Stimulated activated CD4-positive, alpha-beta T cell treated with anti-CD3 and anti-CD28 coated beads, Interleukin-15, amount 100 ng/mL, for 48 hours (primary cell): ENCODE measurements at regions not wholly inside any gene's neighbourhood (a gene's known extent, or its start where the extent isn't known, plus 50 kb on each side); places are given as distances from the start of the nearest gene placed in this dataset.
"Not testable (repeated sequence)": the region's sequence is repeated elsewhere in the genome, so short reads cannot be mapped to it uniquely, and the experiment has no call there.

Experiments
- DNase-seq, 2 donors: peaks; one replicate each; pipeline ENCODE4 v3.0.0-alpha.2; 2020; ENCODE audit warnings: low read depth in 2 of 2

- no peak for DNase-seq
Measured at GRCh38 chr6:119728220-119728750, 378.7 kb upstream of the MAN1A1 start.

- DNase-seq = no peak
Measured at GRCh38 chr6:119727504-119728219, 378.1 kb upstream of the MAN1A1 start.

GRCh38 chr6:119726912-119727311, 377.4 kb upstream of the MAN1A1 start:
- not testable (repeated sequence) for DNase-seq

GRCh38 chr6:119726086-119726485, 376.5 kb upstream of the MAN1A1 start:
- DNase-seq = no peak

DNA sequence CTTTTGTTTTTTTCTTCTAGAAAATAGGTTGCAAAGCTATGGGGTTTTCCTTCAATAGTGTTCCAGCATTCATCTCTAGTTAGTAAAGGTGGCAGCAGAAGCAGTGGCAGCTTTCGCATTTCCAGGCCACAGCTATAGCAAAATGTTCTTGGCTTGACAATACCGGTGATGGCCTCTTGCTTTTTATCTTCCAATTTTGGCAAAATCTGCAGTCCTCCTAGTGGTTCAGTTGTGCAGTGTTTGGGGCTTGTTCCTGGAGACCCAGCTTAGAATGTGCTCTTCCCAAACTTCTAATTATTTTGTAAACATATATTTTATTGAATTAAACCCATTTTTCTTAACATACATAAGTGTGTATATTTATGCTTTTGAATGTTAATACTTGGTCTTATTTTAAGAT, 370.6 kb upstream of the MAN1A1 start:
- DNase-seq = no peak

- DNase-seq = no peak
Measured at GRCh38 chr6:119717942-119718341, 368.4 kb upstream of the MAN1A1 start.

DNA sequence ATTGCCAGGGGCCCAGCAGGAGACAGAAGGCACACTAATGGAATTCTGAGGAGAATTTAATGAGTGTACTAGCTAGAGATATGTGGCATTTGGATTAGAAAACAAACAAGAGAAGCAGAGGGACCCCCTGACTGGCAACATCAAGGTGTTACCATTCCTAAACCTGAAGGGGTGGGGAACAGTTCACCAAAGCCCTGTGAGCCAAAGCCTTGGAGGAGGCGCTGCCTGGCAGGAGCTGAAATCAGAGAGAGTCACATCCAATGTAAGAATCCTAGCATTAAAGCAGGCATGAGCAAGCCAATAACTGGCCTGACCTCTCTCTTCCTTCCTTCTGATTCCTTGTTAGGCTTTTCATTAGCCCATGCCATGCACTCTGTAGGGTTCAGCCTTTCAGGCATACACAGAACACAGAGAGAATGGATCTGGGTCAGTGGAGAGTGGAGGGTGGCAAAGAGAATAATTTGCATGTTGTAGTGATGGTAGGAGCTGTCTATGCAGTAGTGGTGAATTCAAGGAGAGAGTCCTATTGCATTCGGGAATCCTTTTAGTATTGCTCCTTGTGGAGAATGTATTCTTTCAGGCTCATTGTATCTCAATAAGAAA, 367.2 kb upstream of the MAN1A1 start:
- DNase-seq = no peak

- DNase-seq = no peak
Measured at GRCh38 chr6:119713903-119714302, 364.3 kb upstream of the MAN1A1 start.

GRCh38 chr6:119686644-119687043, 337.1 kb upstream of the MAN1A1 start:
- DNase-seq = no peak

DNA sequence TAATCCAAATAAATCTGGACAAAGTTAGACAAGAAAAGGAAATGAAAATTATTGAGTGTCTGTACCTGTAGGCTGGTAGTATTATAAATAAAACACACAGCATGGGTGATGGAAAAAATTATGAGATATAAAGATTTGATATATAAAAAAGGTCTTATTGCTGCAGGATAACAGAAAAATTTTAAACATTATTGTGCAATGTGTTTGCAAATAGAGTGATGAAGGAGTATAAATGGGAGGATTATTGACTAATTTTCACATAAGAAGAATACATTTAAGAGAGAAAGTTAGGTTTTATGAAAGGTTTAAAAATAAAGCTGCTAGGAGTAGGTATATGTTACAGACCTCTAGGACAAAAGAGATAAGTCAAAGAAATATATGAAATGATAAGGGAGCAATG, 336.7 kb upstream of the MAN1A1 start:
- DNase-seq = no peak

GRCh38 chr6:119683671-119684070, 334.1 kb upstream of the MAN1A1 start:
- DNase-seq = no peak

DNA sequence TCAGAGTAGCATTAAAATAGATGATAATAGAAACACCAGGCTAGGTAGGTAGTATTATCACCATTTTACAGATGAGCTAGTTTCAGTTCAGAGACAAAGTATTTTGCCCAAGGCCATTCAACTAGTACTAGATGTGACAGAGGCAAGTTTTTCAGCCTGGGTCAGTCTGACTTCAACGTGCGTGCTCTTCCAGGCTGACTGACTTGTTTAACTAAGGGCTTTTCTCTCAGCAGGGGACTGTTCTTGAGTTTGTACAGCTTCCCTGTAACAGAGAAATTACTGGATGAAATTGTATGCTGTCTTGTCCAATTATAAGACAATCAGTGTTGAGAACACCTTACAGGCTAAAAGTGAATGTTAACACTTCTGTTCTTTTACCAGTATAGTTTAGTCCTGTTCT, 333.5 kb upstream of the MAN1A1 start:
- no peak for DNase-seq

- no peak for DNase-seq
Measured at GRCh38 chr6:119678961-119679360, 329.4 kb upstream of the MAN1A1 start.

GRCh38 chr6:119677384-119677783, 327.8 kb upstream of the MAN1A1 start:
- DNase-seq = no peak

DNA sequence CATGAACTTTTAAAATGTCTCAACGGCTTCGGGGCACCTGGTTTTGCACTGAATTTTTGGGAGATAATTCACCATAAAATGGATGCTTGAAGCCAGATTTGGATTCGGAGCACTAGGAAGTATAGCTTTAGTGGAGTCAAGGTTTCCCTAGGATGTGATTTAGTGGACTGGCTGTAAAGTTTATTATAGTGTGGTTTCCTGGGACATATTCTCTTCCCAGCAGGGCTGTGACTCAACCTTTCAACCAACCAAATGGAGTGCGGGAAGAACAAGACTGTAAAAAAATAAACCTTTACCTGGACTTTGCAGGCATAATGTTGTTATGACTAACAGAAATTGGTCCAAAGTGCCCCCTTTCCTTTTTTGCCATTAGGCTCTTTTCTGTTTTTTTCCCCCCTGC, 327.4 kb upstream of the MAN1A1 start:
- no peak for DNase-seq

GRCh38 chr6:119676230-119676629, 326.7 kb upstream of the MAN1A1 start:
- DNase-seq = no peak

GRCh38 chr6:119673741-119674140, 324.2 kb upstream of the MAN1A1 start:
- DNase-seq = no peak

DNA sequence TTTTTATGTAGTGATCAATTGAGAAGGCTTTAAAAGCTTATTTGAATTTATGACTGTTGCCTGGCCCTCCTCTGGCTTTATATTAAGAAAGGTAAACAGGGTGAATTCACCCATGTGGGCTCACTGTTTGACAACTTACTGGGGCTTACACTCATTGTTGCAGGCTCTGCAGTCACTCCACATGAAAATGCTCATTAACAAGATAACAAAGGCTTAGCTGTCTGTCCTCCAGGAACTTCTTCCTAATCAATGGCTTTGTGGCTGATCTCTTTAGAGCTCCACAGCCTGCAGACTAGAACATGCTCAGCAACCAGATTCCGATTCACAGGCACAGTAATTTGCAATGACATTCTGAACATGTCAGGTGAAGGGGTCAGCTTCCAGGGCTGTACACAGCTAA, 323.2 kb upstream of the MAN1A1 start:
- DNase-seq = no peak

GRCh38 chr6:119671105-119671504, 321.5 kb upstream of the MAN1A1 start:
- DNase-seq = no peak

DNA sequence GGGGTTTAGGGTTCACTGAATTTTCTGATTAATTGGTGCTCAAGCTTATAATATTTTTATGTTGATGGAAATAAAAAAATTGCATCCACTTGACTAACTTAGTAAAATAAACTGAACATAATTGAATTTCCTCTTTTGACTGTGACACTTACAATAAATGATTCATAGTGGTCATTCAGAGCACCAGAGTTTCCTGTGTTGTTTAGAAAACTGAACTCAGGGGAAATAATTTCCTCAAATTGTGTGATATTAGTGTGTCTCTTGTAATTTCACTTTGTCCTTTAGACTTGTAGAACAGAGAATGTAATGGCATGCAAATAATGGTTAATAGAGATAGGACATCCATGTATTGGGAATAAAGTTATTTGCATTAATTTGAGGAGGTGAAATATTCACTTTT, 319.7 kb upstream of the MAN1A1 start:
- DNase-seq = no peak

DNA sequence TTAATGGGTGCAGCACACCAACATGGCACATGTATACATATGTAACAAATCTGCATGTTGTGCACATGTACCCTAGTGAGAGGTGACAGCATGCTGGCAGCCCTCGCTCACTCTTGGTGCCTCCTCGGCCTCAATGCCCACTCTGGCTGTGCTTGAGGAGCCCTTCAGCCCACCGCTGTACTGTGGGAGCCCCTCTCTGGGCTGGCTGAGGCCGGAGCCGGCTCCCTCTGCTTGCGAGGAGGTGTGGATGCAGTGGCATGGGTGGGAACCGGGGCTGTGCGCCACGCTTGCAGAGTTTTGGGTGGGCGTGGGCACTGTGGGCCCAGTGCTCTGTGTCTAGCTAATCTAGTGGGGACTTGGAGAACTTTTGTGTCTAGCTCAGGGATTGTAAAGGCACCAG, 315.9 kb upstream of the MAN1A1 start:
- DNase-seq = not testable (repeated sequence)

GRCh38 chr6:119661628-119662027, 312.1 kb upstream of the MAN1A1 start:
- DNase-seq = no peak

DNA sequence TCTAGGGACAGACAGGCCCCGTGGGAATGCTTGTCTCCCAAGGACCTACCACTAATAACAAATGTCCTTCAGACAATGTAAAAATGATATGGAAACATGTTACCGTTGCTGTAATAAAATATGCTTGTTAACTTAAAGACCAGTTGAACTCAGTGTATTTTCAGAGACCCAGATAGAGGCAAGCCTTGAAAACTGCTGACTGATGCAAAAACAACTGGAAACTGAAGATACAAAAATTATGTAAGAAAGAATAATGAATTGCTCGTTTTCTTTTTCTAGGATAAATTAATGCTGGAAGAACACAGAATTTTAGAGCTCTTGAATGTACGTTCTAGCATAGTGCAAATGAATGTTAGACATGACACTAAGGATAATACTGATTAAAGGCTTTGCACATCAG, 311.5 kb upstream of the MAN1A1 start:
- no peak for DNase-seq

DNA sequence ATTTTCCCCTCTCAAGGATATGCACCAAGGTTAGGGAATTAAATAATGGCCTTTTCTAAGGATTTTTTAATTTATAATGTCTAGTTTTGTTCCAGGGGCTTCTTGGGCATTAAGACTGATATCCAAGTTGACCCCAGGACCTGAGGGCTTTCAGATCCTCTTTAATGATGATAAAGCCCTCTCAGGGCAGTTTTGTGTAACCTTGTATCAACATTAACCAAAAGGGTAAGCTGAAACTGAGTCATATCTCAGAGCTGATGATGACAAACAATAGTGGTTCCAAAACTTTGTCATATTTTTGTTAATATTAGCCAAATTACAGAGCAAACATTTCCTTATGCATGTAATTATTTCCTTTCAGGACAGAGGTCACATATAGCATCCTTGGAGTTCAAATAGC, 309.4 kb upstream of the MAN1A1 start:
- no peak for DNase-seq
